PFSK-1 (cell line): ENCODE measurements at regions not wholly inside any gene's neighbourhood (a gene's known extent, or its start where the extent isn't known, plus 50 kb on each side); places are given as distances from the start of the nearest gene placed in this dataset.

Experiments used
- FOXP2 ChIP-seq: optimal IDR thresholded peaks from 2 replicates; pipeline ENCODE3; 2011; ENCODE audit warnings: borderline replicate concordance, control low read depth, inconsistent platforms; ENCODE audit not compliant: insufficient read depth; ENCODE audit errors: extremely low read length, extremely low read depth
- POLR2AphosphoS5 ChIP-seq: IDR thresholded peaks from 2 replicates; pipeline ENCODE4 v1.6.1; 2012; ENCODE audit warnings: low read depth, mild to moderate bottlenecking, control low read depth, low read length, moderate library complexity
- REST ChIP-seq, 2 experiments: IDR thresholded peaks; 2 replicates each; pipeline versions ENCODE4 v1.6.1 to v1.8.0; 2011 to 2012; ENCODE audit warnings: low read depth in 2 of 2, low read length in 2 of 2, control low read depth in 1 of 2, inconsistent platforms in 1 of 2, mild to moderate bottlenecking in 1 of 2, moderate library complexity in 1 of 2; ENCODE audit not compliant: insufficient read depth in 1 of 2
- SIN3A ChIP-seq: IDR thresholded peaks from 2 replicates; pipeline ENCODE4 v1.6.1; 2012; ENCODE audit warnings: mild to moderate bottlenecking, low read length, moderate library complexity, borderline replicate concordance; ENCODE audit not compliant: insufficient read depth
- TAF1 ChIP-seq: IDR thresholded peaks from 2 replicates; pipeline ENCODE4 v1.6.1; 2012; ENCODE audit warnings: low read length, control low read depth, borderline replicate concordance; ENCODE audit not compliant: insufficient read depth

GRCh38 chrX:12076046-12076445 lies 62.2 kb upstream of the FRMPD4 start:
- TF ChIP-seq POLR2AphosphoS5 (no peak), FOXP2 (no peak), REST (IDR thresholded peaks at IDR 0.05; ENCODE audit: insufficient read depth in 1 of 2, low read depth in 2 of 2, low read length in 2 of 2) (no peak), SIN3A (no peak), TAF1 (no peak)

- TF ChIP-seq SIN3A (no peak), FOXP2 (no peak), TAF1 (no peak), REST (IDR thresholded peaks at IDR 0.05; ENCODE audit: insufficient read depth in 1 of 2, low read depth in 2 of 2, low read length in 2 of 2) (no peak), POLR2AphosphoS5 (no peak)
These were observed 58.0 kb upstream of the FRMPD4 start for GRCh38 chrX:12080265-12080664.
